ENCODE measurements at regions not wholly inside any gene's neighbourhood (a gene's known extent, or its start where the extent isn't known, plus 50 kb on each side); places are given as distances from the start of the nearest gene placed in this dataset.

DNA sequence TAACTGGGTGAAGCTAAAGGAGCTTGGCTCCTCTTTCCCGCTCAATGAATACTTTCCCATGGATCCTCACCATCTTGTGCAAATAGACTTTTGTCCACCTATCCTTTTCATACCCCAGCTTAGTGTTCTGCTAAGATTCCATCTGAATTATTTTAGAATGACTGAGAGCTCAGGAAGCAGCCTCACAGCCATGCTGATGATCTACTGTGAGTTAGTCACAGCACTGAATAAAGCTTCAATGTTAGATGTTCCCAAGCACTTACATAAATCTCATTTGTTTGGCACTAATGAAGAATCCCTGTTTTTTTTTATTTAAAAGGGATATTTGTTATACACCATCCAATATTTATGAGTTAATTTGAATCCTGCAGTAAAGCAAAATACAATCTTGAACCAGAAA, 317.6 kb upstream of the TRPC7 start:
- DNase-seq, result no peak

DNA sequence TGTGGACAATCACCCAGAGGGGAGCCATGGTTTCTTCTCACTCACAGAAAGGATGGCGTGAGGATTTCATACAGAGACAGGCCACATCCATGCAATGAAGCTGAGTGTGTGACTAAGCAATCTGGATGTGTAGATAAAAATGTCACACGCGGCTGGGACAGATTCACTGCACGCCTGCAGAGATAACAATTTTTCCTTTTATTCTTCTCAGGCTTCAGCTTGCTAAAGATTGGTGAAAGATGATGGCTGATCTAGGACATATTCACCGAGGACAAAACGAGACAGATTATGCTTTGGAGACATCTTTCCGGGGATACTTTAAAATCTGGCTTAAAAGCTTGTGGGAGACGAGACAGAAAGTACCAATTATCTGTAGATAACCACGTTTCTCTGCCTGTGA, 313.9 kb upstream of the TRPC7 start:
- no peak for DNase-seq

DNA sequence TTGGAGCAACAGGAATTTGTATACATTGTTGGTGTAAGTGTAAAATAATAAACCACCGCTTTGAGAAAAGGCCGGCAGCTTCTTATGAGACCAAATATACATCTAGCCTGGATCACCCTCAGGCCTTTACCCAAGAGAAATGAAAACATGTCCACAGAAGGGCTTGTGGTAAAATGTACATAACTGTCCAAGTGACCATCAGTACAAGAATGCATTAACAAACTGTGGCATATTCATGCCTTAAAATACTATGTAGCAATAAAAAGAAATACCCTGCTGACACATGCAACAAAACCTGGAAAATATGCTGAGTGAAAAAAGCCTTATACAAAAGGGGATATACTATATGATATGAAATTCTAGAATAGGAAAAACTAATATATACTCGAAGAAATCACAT, 311.9 kb upstream of the TRPC7 start:
- no peak for DNase-seq

DNA sequence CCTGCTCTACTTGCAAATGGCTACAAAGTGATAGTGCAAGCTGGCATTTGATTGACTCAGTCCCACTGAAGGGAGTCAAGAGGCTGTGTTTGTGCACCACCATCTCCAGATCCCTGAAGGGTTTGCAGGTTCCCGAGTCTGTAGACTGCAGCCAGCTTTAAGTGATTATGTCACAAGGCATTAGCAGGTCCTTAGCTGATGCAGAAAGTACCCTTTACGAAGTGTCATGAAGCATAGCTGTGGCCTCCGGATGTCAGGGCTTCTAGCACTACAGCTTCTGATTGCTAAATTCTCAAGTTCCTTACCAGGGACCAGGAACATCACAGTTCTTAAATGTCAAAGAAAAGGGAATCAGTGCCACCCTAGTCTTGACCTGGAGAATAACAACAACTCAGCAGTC, 311.3 kb upstream of the TRPC7 start:
- no peak for DNase-seq

DNA sequence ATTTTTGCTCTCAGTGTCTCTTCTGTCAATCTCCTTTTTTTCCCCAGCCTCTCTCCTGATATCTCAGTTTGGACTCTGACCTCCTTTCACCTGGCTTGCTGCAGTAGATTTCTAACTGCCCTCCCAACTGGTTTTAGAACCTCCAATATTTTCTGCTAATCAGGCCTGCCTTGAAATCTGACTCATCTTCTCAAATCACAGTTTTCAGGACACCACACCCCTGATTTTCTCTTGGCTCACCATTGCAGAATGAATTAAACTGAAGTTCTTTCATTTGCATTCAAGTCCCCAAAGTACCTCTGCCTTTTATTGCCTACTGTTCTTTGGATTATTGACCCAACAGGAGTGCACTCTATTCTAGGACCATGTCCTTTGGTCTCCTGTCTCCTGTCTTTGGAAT, 310.4 kb upstream of the TRPC7 start:
- no peak for DNase-seq

DNA sequence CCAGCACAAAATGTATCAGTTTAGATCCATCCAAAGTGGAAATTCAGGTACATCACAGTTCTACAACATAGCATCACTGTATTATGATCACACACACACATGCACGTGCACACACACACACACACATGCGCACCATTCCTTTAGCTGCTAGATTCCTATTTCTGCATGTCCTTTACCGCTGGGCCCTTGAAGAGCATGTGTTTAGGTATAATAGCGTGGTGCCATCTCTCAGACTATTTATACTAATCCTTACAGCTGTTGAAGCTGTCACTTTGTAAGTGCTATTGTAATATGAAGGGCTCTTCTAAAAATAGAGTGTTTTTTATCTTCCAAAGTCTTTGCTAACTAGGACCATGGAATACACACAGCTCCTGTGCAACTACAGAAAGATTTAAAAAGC, 308.8 kb upstream of the TRPC7 start:
- DNase-seq, result no peak

DNA sequence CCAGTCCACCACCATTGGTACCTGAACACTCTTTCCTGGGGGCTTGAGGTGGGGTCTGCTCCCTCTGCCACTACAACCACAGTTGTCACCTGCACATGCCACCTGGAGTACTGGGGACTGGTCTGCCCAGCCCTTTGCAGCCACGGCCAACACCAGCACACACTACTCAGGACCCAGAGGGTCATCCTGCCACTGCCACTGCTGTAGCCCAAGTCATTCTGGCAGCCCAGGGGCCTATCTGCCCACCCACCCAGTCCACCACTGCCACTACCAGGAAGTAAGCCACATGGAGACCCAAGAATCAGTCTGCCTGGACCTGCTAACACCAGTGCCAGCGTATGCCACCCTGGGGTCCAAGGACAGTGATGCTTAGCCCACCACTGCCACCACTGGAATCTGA, 302.4 kb upstream of the TRPC7 start:
- no peak for DNase-seq

DNA sequence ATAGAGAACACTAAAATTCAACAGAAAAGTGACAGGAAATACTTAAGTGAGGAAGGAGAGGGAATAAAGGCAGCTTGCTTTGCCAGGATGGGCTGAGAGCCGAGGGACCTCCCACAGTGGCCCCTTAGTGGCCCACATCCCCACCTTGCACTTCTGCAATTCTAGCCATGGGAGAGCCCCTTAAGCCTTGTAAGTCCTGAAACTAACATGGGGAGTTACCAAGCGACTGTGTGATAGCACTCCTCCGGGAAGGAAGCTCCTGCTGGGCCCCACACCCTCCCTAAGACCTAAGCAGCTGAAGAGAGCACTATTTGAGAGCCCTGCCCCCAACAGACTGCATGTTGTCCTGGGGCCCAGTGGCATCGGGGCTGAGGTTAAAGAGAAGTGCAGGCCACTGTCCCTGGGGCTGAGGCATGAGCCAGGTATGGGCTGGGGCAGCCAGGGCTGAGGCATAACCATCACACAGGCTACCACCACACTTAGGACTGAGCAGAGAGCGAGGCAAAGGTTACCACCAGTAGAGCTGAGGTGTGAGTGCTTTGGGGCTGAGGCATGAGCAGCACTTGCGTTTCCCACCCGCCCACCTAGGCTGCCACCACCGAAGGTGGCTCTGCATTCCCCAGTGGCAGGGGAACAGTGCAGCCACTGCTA, 301.8 kb upstream of the TRPC7 start:
- DNase-seq, result no peak

DNA sequence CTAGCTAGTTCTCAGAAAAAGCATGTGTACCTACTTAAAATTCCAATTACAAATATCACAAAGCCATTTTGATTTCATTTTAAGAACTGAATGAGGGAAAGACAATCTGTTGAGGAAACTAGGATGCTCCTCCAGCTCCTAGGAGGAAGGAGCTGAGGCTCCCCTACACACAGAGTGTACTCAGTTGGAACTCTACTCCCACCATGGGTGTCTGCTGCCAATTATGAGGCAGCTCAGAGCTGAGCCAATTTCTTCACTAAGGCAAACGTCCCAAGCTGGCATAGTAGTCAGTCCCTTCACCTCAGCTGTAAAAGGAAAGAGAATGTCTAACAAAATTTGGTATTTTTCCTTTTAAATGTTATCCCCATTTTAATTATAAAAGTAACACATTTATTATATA, 300.0 kb upstream of the TRPC7 start:
- DNase-seq, result no peak

DNA sequence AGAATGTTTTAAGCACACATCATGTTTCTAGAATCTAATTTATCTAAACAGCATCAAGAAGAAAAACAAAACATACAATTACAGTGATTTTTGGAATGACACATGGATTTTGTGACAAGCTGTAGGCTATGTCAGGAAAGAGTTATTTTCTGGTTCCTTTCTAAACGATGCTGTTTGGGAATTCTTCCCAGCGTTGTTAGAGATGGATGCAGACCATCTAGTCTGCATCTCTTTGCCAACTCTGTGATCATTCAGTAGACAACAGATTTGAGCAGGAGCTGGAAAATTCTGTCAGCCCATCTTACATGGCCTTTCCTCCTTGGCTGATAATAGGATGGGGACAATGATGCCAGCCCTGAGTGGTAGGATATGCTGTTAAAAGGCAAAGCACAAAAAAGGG, 295.7 kb upstream of the TRPC7 start:
- no peak for DNase-seq

DNA sequence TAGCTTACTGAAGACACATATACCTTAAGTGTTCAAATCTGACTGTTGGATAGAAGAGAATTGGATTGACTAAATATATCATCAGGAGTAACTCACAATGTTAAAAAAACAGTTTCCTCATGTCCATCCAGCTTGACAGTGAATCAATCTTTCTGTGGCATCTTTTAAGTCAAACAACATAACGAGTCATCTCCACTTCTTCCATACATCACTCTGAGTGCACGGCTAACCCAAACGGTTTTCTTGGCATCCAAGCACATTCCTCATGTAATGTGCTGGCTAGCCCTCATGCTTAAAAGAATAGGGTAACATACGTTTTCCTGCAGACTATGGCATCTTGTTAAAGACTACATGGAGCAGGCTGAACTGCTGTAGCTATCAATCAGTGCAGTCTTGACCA, 291.5 kb upstream of the TRPC7 start:
- no peak for DNase-seq

DNA sequence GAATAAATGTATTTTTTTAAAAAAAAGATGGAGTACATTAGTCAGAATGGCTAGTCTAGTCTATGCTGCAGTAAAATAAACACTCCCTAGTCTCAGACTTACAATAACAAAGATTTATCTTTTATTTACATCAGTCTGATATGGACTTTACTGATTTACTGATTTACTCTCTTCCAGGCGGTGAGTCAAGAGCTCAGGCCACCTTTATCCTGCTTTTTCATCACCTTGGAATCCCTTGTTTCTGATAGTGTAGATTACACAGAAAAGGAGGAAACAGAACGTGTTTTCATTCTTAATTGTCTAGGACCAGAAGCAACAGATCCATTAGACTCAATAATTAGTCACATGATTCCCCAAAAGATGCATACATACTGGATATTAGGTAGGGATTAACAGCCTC, 290.1 kb upstream of the TRPC7 start:
- no peak for DNase-seq

DNA sequence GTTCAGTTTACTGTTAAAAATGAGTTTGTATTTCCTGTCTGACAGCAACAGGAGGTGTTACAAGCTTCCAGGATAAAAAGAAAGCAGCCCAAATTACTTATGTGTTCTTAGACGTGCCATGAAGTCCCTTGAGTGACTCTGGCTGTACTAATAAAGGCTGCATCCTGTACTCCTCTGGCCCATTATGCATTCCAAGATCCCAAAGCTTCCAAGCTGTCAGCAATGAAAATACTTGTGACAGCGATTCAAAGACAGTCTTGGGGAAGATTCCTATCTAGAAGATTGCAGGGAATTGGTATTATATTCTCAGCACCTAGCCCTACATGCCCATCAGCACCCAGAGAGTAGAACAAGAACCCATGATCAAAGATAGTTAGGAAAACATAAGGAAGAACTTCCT, 281.6 kb upstream of the TRPC7 start:
- no peak for DNase-seq

DNA sequence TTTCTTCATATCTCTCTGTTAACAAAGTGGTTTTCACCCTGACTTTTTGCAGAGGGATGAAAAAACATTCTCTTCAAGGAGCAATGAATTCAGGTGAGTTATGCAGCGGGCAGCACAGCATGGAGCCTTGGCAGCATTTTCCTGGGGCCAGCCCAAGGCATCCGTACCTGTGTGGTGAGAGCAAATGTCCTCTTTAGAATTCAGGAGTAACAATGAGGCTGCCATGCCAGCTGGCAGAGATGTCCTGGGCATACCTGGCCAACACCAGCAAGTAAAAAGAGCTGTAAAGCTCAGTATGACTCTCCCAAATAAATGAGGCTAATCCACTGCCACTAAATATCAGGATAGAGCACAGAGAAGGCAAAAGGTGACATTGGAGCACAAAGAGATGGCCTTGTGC, 277.6 kb upstream of the TRPC7 start:
- no peak for DNase-seq

DNA sequence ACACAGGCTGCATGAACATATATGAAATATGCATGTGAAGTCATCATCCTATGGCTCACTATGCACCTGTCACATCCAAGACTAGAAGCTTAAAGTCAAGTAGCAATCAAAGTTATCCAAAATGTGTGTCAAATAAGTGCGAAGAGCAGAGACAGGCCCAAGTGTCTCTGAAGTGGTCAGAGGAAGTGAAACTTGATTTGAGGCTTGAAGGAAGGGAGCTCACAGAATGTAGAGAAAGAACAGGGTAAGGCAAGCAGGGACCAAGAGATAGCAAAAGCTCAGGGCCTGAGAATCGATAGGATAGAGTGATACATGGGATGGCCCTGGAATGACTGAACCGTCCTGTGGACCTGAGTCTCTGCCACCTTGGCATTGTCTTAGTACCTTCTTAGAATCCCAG, 274.3 kb upstream of the TRPC7 start:
- peak; percentile 42 for DNase-seq

DNA sequence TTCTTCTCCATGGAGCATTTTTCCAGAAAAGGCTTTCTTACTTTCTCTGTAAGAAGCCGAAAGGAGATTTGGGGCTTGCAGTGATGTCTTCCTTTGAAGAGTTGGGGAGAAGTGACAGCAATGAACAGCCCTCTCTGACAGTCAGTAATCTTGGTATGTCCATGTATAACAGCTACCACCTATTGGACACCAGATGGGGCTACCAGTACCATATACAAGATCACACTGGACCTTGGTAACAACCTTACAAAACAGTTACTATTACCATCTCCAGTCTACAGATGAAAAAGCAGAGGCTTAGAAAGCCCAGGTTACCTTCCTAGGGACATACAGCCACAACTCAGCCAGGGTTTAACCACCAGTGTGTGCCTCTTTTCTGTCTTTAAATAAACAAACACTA, 272.7 kb upstream of the TRPC7 start:
- no peak for DNase-seq

DNA sequence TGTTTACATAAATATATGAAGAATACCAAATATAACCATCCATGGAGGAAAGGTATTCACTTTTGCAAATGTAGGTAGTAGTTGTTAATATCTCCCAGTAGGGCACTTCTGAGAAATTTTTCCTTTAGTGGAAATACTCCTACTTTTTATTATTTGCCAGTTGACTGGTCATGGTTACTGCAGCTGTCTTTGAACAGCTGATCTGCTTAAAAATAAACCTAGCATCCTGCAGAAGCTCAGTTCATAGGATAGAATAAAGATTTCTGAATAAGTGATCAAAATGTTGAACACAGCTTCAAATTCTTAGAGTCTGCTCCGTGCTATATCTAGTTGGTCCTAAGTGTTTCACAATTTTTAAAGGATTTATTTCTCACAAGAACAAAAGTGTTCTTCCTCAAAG, 270.7 kb upstream of the TRPC7 start:
- DNase-seq, result no peak

DNA sequence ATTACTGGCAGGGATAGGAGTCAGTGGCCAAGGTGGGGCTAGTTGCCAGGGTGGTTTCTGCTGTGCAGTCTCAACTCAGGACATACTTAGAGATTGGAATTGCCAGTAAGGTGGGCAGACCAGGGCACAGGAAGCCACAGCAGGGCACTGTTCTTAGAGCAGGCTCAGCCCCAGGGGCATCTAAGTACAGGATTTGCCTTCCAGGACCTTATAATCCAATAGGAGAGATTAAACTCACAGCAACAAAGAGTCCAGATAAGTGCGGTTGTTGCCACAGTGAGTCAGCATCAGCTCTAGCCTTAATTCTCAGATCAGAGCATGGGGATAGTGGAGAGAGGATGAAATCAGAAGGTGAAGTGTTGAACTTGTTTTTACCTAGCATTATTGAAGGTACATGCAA, 265.8 kb upstream of the TRPC7 start:
- no peak for DNase-seq

DNA sequence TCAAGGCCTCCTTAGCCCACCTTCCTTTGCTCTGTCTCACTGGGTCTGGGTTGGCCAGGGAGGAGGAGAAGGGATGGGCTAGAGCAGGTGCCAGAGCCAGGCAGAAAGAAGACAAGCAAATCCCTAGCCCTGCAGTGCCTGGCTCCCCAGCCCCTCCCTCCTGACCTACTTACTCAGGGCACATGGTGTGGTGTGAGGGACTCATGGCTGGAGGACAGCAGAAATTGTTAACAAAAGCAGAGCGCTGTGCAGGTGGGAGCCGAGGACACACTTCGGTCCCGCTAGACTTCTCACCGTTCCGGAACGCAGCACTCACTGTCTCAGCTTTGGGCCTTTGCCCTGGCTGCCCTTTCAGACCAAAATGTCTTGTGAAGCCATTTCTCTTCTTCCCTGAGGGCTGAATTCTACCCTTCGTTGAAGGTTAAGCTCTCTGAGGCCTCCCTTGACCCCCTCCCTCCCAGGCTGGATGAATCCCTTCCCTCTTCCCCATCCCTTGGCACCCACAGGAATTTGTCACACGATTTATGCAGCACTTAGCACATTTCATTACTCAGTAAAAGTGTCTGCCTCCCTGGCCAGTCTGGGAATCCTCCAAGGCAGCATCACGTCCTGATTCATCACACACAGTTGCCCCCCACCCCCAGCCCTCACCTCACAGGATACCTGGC, 263.9 kb upstream of the TRPC7 start:
- no peak for DNase-seq

DNA sequence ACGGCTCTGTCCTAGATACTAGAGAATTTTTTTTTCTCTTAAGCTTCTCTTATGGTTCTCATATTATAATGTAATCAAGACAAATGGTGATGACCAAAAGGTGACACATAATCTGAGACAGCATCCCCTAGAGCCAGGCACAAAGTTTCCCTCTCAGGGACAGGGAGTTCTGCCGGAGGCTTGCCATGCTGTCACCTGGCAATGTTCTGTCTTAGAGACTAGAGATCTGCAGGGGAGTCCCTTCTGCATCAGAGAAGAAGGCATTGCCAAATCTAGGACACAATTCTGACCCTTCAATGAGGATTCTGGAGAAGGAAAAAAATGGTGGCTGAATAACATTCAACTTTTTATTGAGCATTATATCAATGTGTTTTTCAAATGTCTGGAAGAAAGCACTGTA, 261.2 kb upstream of the TRPC7 start:
- DNase-seq, result no peak

DNA sequence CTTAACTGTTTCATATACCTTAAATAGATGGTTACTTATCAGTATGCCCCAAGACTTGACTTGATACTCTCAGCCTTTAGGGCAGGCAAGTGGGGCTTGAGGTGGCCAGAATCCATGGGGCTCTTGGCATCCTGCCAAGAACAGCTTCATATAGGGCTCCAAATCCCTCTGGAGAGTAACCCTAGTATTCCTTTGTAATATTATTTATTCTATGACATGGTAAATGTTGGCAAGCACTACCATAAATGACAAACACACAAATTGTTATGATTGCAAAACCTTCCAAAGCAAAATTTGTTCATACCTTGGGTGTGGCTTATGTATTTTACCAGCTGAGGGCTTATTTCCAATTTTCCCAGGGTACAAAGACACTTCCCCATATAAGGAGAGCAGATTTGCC, 257.4 kb upstream of the TRPC7 start:
- no peak for DNase-seq

DNA sequence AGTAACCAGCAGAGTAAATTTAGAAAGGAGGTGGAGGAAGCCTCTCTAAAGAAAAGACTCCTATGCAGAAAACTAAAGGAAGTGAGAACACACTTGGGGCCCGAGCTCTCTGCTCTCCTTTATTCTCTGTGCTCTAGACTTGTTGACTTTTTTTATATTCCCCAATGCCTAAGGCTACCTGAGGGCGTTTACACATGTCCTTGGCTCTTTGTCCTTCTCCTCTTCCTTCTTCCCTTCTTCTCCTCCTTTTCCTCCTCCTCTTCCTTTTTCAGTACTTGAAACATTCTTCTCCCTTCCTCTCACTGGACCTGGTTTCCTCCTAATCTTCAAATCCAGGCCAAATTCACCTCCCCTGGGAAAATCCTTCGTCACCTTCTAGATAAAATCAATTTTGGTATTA, 256.4 kb upstream of the TRPC7 start:
- DNase-seq, result no peak

DNA sequence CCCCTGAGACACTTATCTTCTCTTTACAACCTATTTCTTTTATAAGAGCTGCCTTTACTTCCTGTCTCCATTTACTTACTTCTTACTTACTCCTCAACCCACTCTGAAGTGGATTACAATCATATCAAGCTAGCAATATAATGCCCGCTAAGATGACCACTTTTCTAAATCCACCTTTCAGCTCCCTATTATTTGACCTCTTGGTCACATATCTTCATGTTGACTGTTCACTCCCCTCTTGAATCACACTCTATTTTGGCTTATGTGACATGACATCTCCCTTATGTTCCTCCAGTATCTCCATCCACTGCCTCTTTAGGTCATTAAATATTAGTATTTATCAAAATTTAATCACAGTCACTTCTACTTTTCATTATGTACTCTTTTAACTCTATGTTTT, 255.3 kb upstream of the TRPC7 start:
- DNase-seq, result no peak

DNA sequence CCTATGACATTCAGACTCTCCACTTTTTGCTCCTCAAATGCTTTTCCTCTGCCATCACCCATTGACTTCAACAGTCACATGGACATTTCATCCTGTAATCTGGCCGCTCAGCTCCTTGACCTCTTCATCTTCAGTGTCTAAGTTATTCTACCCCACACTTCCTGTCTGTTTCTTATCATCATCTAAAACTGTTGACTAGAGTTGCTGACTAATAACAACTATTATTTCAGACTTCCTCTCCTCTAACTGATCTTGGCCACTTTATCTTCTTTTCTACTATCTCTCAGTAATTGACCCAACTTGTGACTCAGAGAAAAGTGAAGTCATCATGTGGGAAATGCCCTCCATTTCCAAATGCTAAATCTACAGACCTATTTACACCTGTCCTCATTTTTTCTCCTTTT, 254.7 kb upstream of the TRPC7 start:
- DNase-seq, result no peak

DNA sequence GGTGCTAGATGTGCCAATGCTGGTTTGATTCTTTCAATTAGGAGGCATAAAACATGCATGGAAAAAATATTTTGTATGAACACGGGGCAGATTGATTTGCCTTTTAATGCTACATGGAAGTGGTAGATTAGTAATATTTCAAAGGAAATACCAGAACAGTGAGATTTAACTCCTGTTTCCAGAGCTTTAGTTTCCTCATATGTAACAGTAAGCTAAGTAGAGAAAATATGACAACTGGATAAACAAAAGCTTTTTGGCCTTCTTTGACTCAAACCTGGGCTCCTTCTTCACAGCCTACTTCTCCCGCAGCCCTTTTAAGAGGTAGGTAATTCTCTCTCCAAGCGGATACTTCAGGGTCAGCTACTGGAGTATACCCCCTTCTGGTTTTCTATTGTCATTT, 254.2 kb upstream of the TRPC7 start:
- no peak for DNase-seq
